GM10248 (cell line): ENCODE measurements at regions not wholly inside any gene's neighbourhood (a gene's known extent, or its start where the extent isn't known, plus 50 kb on each side); places are given as distances from the start of the nearest gene placed in this dataset.

Source experiments
- CTCF ChIA-PET: fragments of 300-600 bp; sonication (Branson Sonifier 250); formaldehyde crosslinking; extraction: SDS; loops from one replicate; lab custom pipeline; 2021; ENCODE audit warnings: antibody characterized with exemption; lab: Yijun Ruan, JAX
- POLR2A ChIA-PET: fragments of 350-650 bp; sonication (Branson Sonifier 250); formaldehyde crosslinking; extraction: SDS; loops from one replicate; lab custom pipeline; 2020; ENCODE audit warnings: antibody characterized with exemption; lab: Yijun Ruan, JAX
- DNase-seq: peaks from one replicate; pipeline ENCODE4 v3.0.0; 2012; ENCODE audit errors: extremely low spot score
- TF ChIP-seq, protein P1 (sequence below): IDR thresholded peaks from 2 replicates; pipeline ENCODE4 v1.5.1; 2012; ENCODE audit warnings: mild to moderate bottlenecking, low read depth; ENCODE audit errors: extremely low read depth, missing control alignments, control extremely low read depth

DNA sequence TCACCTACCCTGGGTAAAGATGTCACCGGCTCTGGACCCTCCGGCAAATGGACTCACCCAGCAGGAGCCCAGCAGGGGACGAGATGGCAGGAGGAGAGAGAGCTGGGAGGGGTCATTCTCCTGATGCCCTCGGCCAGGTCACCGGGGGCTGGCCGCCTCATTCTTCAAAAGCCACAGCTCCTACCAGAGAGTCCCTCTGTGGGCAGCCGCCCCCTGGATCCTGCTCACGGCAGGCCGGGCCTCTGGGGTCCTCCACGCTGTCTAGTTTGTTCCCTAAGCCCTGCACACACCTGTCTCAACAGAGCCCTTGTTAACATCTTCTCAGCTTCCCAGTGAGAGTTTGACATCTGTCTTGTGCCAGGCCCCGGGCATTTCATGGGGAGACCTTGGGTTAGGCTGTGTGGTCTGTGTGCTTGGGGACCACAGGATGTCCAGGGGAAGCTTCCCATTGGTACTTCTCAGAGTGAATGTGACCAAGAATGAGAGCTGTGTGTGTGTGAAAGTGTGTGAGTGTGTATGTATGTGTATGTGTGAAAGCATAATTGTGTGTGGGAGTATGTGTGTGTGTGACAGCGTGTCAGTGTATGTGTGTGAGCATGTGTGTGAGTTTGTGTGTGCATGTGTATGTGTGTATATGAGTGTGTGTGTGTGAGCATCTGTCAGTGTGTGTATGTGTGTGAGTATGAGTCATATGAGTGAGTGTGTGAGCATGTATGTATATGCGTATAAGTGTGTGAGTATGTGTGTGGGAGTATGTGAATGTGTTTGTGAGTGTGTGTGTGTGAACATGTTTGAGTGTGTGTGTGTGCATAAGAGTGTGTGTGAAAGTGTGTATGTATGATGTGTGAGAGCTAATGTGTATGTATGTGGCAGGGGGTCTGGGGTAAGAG is 65.5 kb upstream of the BCO1 start:
- POLR2A ChIA-PET, result no interaction called here
- TF ChIP-seq, protein P1, sequence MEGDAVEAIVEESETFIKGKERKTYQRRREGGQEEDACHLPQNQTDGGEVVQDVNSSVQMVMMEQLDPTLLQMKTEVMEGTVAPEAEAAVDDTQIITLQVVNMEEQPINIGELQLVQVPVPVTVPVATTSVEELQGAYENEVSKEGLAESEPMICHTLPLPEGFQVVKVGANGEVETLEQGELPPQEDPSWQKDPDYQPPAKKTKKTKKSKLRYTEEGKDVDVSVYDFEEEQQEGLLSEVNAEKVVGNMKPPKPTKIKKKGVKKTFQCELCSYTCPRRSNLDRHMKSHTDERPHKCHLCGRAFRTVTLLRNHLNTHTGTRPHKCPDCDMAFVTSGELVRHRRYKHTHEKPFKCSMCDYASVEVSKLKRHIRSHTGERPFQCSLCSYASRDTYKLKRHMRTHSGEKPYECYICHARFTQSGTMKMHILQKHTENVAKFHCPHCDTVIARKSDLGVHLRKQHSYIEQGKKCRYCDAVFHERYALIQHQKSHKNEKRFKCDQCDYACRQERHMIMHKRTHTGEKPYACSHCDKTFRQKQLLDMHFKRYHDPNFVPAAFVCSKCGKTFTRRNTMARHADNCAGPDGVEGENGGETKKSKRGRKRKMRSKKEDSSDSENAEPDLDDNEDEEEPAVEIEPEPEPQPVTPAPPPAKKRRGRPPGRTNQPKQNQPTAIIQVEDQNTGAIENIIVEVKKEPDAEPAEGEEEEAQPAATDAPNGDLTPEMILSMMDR, result no peak
- no peak for DNase-seq
- CTCF ChIA-PET, result no interaction called here

DNA sequence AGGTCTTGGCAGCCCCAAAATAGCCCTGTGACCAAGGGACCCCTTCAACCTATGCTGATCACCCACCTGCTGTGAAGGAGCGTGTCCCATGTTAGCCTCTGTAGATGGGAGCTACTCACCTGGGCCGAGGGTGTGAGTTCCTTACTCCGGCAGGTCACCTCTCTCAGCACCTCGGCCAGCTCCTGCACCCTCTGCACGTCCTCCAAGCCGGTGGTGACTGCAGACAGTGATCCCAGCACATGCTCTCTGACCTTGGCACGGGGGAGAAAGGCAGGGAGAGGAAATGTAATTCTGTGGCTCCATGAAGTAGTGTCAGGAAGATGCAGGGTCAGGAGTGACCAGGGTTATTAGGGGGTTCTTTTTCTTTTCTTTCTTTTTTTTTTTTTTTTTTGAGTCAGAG is 67.7 kb upstream of the BCO1 start:
- TF ChIP-seq, protein P1, result no peak
- DNase-seq, result no peak
- ChIA-PET POLR2A (no interaction called here), CTCF (no interaction called here)

DNA sequence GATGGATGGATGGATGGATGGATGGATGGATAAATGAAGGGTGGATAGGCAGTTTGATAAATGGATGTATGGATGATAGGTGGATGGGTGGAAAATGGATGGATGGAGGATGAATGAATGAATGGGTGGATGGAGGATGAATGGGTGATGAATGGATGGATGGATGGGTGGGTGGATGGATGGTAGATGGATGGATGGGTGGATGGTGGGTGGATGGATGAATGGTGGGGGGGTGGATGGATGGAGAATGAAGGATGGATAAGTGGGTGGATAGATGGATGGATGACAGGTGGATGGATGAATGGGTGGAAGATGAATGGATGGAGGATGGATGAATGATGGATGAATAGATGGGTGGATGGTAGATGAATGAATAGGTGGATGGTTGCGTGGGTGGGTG is 70.1 kb upstream of the BCO1 start:
- TF ChIP-seq, protein P1, result no peak
- DNase-seq, result no peak
- ChIA-PET CTCF (no interaction called here), POLR2A (no interaction called here)

DNA sequence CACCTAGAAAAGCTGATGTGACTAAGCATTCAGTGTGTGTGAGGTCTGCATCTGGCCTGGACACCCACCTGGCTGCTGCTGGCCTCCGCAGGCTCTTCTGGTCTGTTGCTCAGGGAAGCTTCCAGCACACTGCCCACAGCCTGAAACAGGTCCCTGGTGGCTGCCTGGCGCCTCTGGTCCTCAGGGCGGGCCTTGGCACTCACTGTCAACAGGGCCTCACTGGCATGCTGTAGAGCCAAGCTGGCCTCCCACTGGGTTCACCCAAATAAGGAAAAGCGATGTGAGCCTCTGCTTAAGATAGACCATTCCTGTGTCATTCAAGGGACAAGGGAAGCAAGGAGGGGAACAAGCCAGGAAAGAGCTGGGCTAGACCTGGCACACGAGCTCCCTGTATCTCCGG is 70.6 kb upstream of the BCO1 start:
- TF ChIP-seq, protein P1, result no peak
- ChIA-PET CTCF (interaction anchor here (1.2 kb wide), 1 partner anchor 38 kb away, joined by 3 read pairs; no protein-coding TSS in a partner anchor), POLR2A (no interaction called here)
- DNase-seq, result no peak

DNA sequence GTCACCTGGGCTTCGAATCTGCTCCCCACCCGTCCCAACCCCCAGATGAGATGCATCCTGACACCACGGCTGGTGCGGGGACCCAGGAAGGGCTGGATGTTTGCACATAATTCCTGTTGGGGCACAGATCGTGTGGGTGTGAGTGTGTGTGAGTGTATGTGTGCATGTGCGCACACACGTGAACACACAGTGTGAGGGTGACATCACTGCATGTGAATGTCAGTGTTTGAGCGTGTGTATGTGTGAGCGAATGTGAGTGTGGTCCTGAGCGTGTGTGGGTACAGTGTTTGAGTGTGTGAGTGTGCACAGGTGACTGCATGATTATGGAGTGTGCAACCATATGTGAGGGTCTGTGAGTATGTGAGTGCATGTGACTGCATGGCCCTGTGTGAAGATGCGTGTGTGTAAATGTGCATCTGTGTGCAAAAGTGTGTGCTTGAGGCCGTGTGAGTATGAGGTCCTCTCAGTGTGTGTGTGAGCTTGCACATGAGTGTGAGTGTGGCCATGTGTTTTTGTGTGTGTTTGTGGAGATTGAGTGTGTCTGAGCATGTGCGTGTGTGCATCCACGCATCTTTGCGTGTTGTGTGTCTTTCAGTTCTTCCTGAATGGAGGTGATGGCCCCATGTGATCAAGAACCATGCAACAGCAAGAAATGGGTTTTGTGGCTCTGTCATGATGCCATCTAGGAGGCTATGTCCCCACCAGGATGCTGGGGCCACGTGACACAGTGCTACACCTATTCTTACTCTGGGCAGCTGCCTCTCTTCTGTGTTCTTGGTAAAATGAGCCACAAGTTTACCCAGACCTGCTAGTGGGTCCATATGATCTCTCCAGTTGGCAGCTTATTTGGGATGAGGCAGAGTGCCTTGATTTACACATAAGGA is 70.5 kb upstream of the GCSH start:
- ChIA-PET CTCF (interaction anchor here (1.2 kb wide), 1 partner anchor 39 kb away, joined by 3 read pairs; no protein-coding TSS in a partner anchor), POLR2A (no interaction called here)

DNA sequence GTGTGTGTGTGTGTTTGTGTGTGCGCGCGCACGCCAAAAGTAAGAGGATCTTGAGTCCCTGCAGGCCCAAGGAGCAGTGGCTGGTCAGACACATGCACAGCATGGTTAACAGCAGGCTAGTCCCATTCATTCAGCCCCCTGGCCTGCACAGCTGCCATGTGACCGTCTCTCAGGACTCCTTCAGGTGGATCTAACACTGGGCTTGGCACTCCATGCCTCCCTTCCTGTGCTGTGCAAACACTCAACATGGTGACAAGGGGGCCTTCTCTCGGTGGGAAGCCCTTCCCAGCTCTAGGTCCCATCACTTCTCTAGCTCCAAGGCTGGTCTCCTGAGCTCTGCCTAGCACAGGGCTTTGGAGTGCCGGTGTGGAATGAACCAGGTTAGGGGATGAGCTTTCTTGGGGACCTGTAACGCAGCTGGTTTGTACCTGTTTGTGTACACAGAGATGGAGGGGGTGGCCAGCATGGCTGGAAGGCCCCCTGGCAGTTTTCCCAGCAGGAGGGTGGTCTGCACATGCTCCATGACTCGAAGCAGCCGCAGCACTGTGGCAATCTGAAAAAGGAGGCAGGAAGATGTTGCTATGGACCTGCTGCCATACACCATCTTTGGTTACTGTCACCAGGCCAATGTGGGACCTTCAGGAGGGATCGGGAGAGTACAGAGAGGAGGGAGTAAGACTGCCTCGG is 69.4 kb upstream of the GCSH start:
- CTCF ChIA-PET, result no interaction called here
- TF ChIP-seq, protein P1, result no peak
- POLR2A ChIA-PET, result no interaction called here
- no peak for DNase-seq

More for the DNA sequence above, 70.5 kb upstream of the GCSH start:
- DNase-seq, result no peak
- TF ChIP-seq, protein P1, result no peak
